ENCODE measurements at regions not wholly inside any gene's neighbourhood (a gene's known extent, or its start where the extent isn't known, plus 50 kb on each side); places are given as distances from the start of the nearest gene placed in this dataset.
A peak's percentile ranks its signal among the peaks of the same experiment; 100 is the strongest.
"Not testable (repeated sequence)": the region's sequence is repeated elsewhere in the genome, so short reads cannot be mapped to it uniquely, and the experiment has no call there.

GRCh38 chr7:81383846-81384245 lies 386.0 kb downstream of the HGF start:
- WGBS (ENCODE audit: missing lambda C conversion rate), result 90% methylated on average over 2 of the region's 2 CpGs
- no peak overlapping the region for H3K27ac ChIP-seq
- no peak overlapping the region for H3K4me2 ChIP-seq
- H3K4me3 ChIP-seq, result no peak overlapping the region
- no peaks in the 10 kb centered on the region for H3K4me1 ChIP-seq
- POLR2A ChIA-PET, result no interaction called here
- TF ChIP-seq EHMT2 (IDR thresholded peaks at IDR 0.05; ENCODE audit: low read depth) (no peak), FOSB (CRISPR knock-in tag; IDR thresholded peaks at IDR 0.05) (no peak), KDM1A (IDR thresholded peaks at IDR 0.05; ENCODE audit: low read depth) (no peak), EHF (CRISPR knock-in tag; IDR thresholded peaks at IDR 0.05) (no peak), USF2 (IDR thresholded peaks at IDR 0.05) (no peak), MAFK (IDR thresholded peaks at IDR 0.05; ENCODE audit: partially characterized antibody) (no peak), BCL3 (IDR thresholded peaks at IDR 0.05) (no peak), HOXA7 (CRISPR knock-in tag; IDR thresholded peaks at IDR 0.05) (no peak), CHD2 (IDR thresholded peaks at IDR 0.05; ENCODE audit: low read length, partially characterized antibody) (no peak), CBX2 (IDR thresholded peaks at IDR 0.05; ENCODE audit: borderline replicate concordance, low read depth) (no peak), JUN (IDR thresholded peaks at IDR 0.05) (no peak), RARB (CRISPR knock-in tag; IDR thresholded peaks at IDR 0.05) (no peak), FOXS1 (CRISPR knock-in tag; IDR thresholded peaks at IDR 0.05) (no peak)
- TF ChIP-seq, protein P1, sequence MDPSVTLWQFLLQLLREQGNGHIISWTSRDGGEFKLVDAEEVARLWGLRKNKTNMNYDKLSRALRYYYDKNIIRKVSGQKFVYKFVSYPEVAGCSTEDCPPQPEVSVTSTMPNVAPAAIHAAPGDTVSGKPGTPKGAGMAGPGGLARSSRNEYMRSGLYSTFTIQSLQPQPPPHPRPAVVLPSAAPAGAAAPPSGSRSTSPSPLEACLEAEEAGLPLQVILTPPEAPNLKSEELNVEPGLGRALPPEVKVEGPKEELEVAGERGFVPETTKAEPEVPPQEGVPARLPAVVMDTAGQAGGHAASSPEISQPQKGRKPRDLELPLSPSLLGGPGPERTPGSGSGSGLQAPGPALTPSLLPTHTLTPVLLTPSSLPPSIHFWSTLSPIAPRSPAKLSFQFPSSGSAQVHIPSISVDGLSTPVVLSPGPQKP (IDR thresholded peaks at IDR 0.05; ENCODE audit: low read depth, low read length), result no peak
- no peak for ATAC-seq
- no peak for DNase-seq (ENCODE audit: low read depth in 1 of 2, low spot score in 1 of 2)
- H3K9me3 ChIP-seq, result no peaks in the 10 kb centered on the region
- no peak for FAIRE-seq
- CTCF ChIA-PET, result no interaction called here

GRCh38 chr7:81374641-81375040 lies 395.2 kb downstream of the HGF start:
- POLR2A ChIA-PET; DNase-seq (ENCODE audit: low read depth in 1 of 2, low spot score in 1 of 2); H3K27ac ChIP-seq; H3K4me2 ChIP-seq; FAIRE-seq; H3K9me3 ChIP-seq; H3K4me3 ChIP-seq; CTCF ChIA-PET; H3K4me1 ChIP-seq; ATAC-seq: not testable (repeated sequence)

GRCh38 chr7:81370822-81371221 lies 399.0 kb downstream of the HGF start:
- ChIA-PET POLR2A (no interaction called here), CTCF (no interaction called here)
- no peak for DNase-seq (ENCODE audit: low read depth in 1 of 2, low spot score in 1 of 2)
- Histone ChIP-seq H3K4me1 (no peaks in the 10 kb centered on the region), H3K9me3 (no peaks in the 10 kb centered on the region), H3K27ac (no peak overlapping the region), H3K4me3 (no peak overlapping the region), H3K4me2 (no peak overlapping the region)
- TF ChIP-seq POLR2A (IDR thresholded peaks at IDR 0.05; ENCODE audit: low read length) (no peak), FOSB (CRISPR knock-in tag; IDR thresholded peaks at IDR 0.05) (no peak), HES2 (IDR thresholded peaks at IDR 0.05) (no peak), FOSL2 (IDR thresholded peaks at IDR 0.05) (no peak), FOSL2 (CRISPR knock-in tag; IDR thresholded peaks at IDR 0.05) (no peak)
- no peak for FAIRE-seq
- WGBS (ENCODE audit: missing lambda C conversion rate), result 62% methylated on average over 1 of the region's 1 CpG
- no peak for ATAC-seq

GRCh38 chr7:81367326-81367931 lies 402.4 kb downstream of the HGF start:
- Histone ChIP-seq H3K9me3 (no peaks in the 10 kb centered on the region), H3K27ac (no peak overlapping the region), H3K4me2 (no peak overlapping the region), H3K4me1 (no peaks in the 10 kb centered on the region), H3K4me3 (no peak overlapping the region)
- ATAC-seq (no peak), DNase-seq (ENCODE audit: low read depth in 1 of 2, low spot score in 1 of 2) (no peak), FAIRE-seq (no peak)
- POLR2A ChIA-PET, result no interaction called here
- CTCF ChIA-PET, result no interaction called here
- WGBS (ENCODE audit: missing lambda C conversion rate), result 96% methylated on average over 3 of the region's 3 CpGs
- no peak for TF ChIP-seq CHD2 (IDR thresholded peaks at IDR 0.05; ENCODE audit: low read length, partially characterized antibody)
- TF ChIP-seq FOSB (CRISPR knock-in tag; IDR thresholded peaks at IDR 0.05), result no peak
- TF ChIP-seq HOXB5 (CRISPR knock-in tag; IDR thresholded peaks at IDR 0.05), result no peak
- TF ChIP-seq POLR2A (IDR thresholded peaks at IDR 0.05; ENCODE audit: low read length), result no peak
- TF ChIP-seq JUN (IDR thresholded peaks at IDR 0.05), result no peak
- no peak for TF ChIP-seq HOXB13 (CRISPR knock-in tag; IDR thresholded peaks at IDR 0.05; ENCODE audit: low read depth)
- peak; percentile 74 to 89; a peak in 3 of 4 replicates for TF ChIP-seq CEBPB (IDR thresholded peaks at IDR 0.05)
